SK-N-SH (cell line): ENCODE measurements at regions not wholly inside any gene's neighbourhood (a gene's known extent, or its start where the extent isn't known, plus 50 kb on each side); places are given as distances from the start of the nearest gene placed in this dataset.

Experiments
- CTCF ChIA-PET: fragments of 300-600, 350-600 bp; formaldehyde crosslinking; extraction: SDS; loops from one replicate; lab custom pipeline; 2021; lab: Yijun Ruan, JAX
- POLR2A ChIA-PET: fragments of 350-600 bp; sonication (Branson Sonifier 250); formaldehyde crosslinking; extraction: SDS; loops from one replicate; lab custom pipeline; 2020; ENCODE audit warnings: antibody characterized with exemption, inconsistent platforms; lab: Yijun Ruan, JAX
- DNase-seq: peaks from one replicate; pipeline ENCODE4 v3.0.0; 2012
- H2AFZ ChIP-seq: fragments of 200-600 bp; sonication (generic); 2 replicates; pipeline ENCODE4 v1.8.1; 2016; ENCODE audit warnings: antibody characterized with exemption, mild to moderate bottlenecking, low read depth
- H3F3A ChIP-seq: fragments of 200-600 bp; sonication (generic); replicated peaks from 2 replicates; pipeline ENCODE3; 2016; ENCODE audit warnings: antibody characterized with exemption, mild to moderate bottlenecking; ENCODE audit not compliant: insufficient read depth
- H3K27ac ChIP-seq, 2 experiments: fragments of 200-500 bp in 1 of 2; fragments of 200-600 bp in 1 of 2; sonication (Bioruptor generic) in 1 of 2; sonication (generic), shearing (Covaris generic) in 1 of 2; 2 replicates each; pipeline versions ENCODE4 v1.5.1 to v1.6.1; 2014 to 2016; ENCODE audit warnings: low read depth in 2 of 2, inconsistent platforms in 1 of 2, low read length in 1 of 2, mild to moderate bottlenecking in 1 of 2, mixed read lengths in 1 of 2
- H3K27me3 ChIP-seq: fragments of 200-600 bp; sonication (generic), shearing (Covaris generic); 2 replicates; pipeline ENCODE4 v1.6.1; 2016; ENCODE audit warnings: mixed run types; ENCODE audit not compliant: insufficient read depth
- H3K36me3 ChIP-seq, 2 experiments: fragments of 200-500 bp in 1 of 2; fragments of 200-600 bp in 1 of 2; sonication (Bioruptor generic) in 1 of 2; sonication (generic) in 1 of 2; replicated peaks in 1 of 2; 2 replicates each; pipeline versions ENCODE3 to v1.5.1; 2014 to 2016; ENCODE audit warnings: low read length in 1 of 2, mild to moderate bottlenecking in 1 of 2; ENCODE audit not compliant: insufficient read depth in 2 of 2, control insufficient read depth in 1 of 2
- H3K4me1 ChIP-seq, 2 experiments: fragments of 200-500 bp in 1 of 2; fragments of 200-600 bp in 1 of 2; sonication (Bioruptor generic) in 1 of 2; sonication (generic), shearing (Covaris generic) in 1 of 2; 2 replicates each; pipeline versions ENCODE4 v1.5.1 to v1.6.1; 2014 to 2016; ENCODE audit warnings: low read depth in 1 of 2, low read length in 1 of 2, mixed run types in 1 of 2; ENCODE audit not compliant: insufficient read depth in 2 of 2, control insufficient read depth in 1 of 2
- H3K4me2 ChIP-seq: fragments of 200-600 bp; sonication (generic), shearing (Covaris generic); 2 replicates; pipeline ENCODE4 v1.6.1; 2017; ENCODE audit warnings: mixed run types
- H3K4me3 ChIP-seq, 2 experiments: fragments of 200-500 bp in 1 of 2; fragments of 200-600 bp in 1 of 2; sonication (Bioruptor generic) in 1 of 2; sonication (generic), shearing (Covaris generic) in 1 of 2; 2 replicates each; pipeline versions ENCODE4 v1.5.1 to v1.8.1; 2014 to 2016; ENCODE audit warnings: low read depth in 2 of 2, inconsistent platforms in 1 of 2, low read length in 1 of 2, mild to moderate bottlenecking in 1 of 2, mixed read lengths in 1 of 2, moderate library complexity in 1 of 2
- H3K79me2 ChIP-seq: fragments of 200-600 bp; sonication (generic); 2 replicates; pipeline ENCODE4 v1.8.1; 2017; ENCODE audit warnings: mild to moderate bottlenecking; ENCODE audit not compliant: insufficient read depth
- H3K9ac ChIP-seq: fragments of 200-600 bp; sonication (generic); 2 replicates; pipeline ENCODE4 v1.6.1; 2017; ENCODE audit warnings: mixed run types
- H3K9me2 ChIP-seq: fragments of 200-600 bp; sonication (generic); 2 replicates; pipeline ENCODE4 v1.6.1; 2017; ENCODE audit warnings: mixed run types
- H3K9me3 ChIP-seq: fragments of 200-600 bp; sonication (generic); 2 replicates; pipeline ENCODE4 v1.6.1; 2017; ENCODE audit warnings: mixed run types, mild to moderate bottlenecking, moderate library complexity
- H4K20me1 ChIP-seq: fragments of 200-600 bp; sonication (generic); 2 replicates; pipeline ENCODE4 v1.6.1; 2017; ENCODE audit warnings: mild to moderate bottlenecking, mixed run types; ENCODE audit not compliant: insufficient read depth
- ELF1 ChIP-seq: IDR thresholded peaks from 2 replicates; pipeline ENCODE4 v1.4.0; 2012
- EP300 ChIP-seq, 2 experiments: IDR thresholded peaks; 2 replicates each; pipeline versions ENCODE4 v1.4.0 to v1.6.1; 2012; ENCODE audit warnings: borderline replicate concordance in 1 of 2, low read depth in 1 of 2, low read length in 1 of 2
- FOSL2 ChIP-seq: IDR thresholded peaks from 2 replicates; pipeline ENCODE4 v1.4.0; 2012; ENCODE audit warnings: low read depth, mild to moderate bottlenecking, moderate library complexity, borderline replicate concordance
- JUND ChIP-seq: IDR thresholded peaks from 2 replicates; pipeline ENCODE4 v1.4.0; 2012
- MEF2A ChIP-seq: IDR thresholded peaks from 2 replicates; pipeline ENCODE4 v1.4.0; 2012; ENCODE audit warnings: low read depth, borderline replicate concordance
- MXI1 ChIP-seq: IDR thresholded peaks from 2 replicates; pipeline ENCODE4 v1.6.1; 2012; ENCODE audit warnings: mild to moderate bottlenecking, low read depth, low read length, improper control_type of control experiment
- NFIC ChIP-seq: IDR thresholded peaks from 2 replicates; pipeline ENCODE4 v1.4.0; 2012; ENCODE audit warnings: borderline replicate concordance
- RCOR1 ChIP-seq: fragments of 150-350 bp; IDR thresholded peaks from 2 replicates; pipeline ENCODE4 v1.6.1; 2017; ENCODE audit warnings: antibody characterized with exemption, low read length
- RXRA ChIP-seq: IDR thresholded peaks from 2 replicates; pipeline ENCODE4 v1.4.0; 2012; ENCODE audit warnings: low read depth, mild to moderate bottlenecking, borderline replicate concordance
- SIN3A ChIP-seq: IDR thresholded peaks from 2 replicates; pipeline ENCODE4 v1.6.1; 2012; ENCODE audit warnings: low read depth, mild to moderate bottlenecking, low read length, moderate library complexity, borderline replicate concordance
- WGBS: methylation state at CpG from one replicate; pipeline ENCODE4 v1.1.6; 2017; ENCODE audit warnings: low lambda C conversion rate; 5-methylcytosine and 5-hydroxymethylcytosine counted together
- TF ChIP-seq, protein P1 (sequence below): IDR thresholded peaks from 2 replicates; pipeline ENCODE4 v1.4.0; 2012; ENCODE audit warnings: low read depth, borderline replicate concordance
- TF ChIP-seq, protein P2 (sequence below): IDR thresholded peaks from 2 replicates; pipeline ENCODE4 v1.4.0; 2012; ENCODE audit warnings: low read depth
- TF ChIP-seq, protein P3 (sequence below): fragments of 150-350 bp; IDR thresholded peaks from 2 replicates; pipeline ENCODE4 v1.6.1; 2017; ENCODE audit warnings: antibody characterized with exemption, low read length, low read depth, borderline replicate concordance
- TF ChIP-seq, protein P4 (sequence below): IDR thresholded peaks from 2 replicates; pipeline ENCODE4; 2012

DNA sequence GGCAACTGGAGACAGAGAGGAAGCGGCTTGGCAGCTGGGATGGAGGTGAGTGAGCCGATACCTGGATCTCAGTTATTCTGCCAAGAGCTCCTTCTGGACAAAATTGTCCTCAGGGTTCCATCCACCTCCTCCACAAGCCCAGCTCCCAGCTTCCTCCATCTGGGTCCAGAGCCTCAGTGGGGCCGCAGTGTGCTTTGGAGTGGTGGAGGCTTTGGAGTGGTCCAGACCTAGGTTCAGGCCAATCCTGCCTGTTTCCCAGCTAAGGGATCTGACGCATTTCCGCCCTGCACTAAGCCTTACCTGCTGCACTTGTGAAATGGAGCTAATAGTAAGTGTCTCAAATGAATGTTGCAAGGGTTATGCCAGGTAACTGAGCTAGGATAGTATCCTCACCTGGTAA, 355.7 kb upstream of the SHH start:
- Histone ChIP-seq H3K4me2 (no peak overlapping the region), H3K79me2 (no peaks in the 10 kb centered on the region), H2AFZ (no peak overlapping the region), H4K20me1 (no peaks in the 10 kb centered on the region), H3K36me3 (no peaks in the 10 kb centered on the region), H3K9me3 (no peaks in the 10 kb centered on the region), H3K9ac (no peak overlapping the region), H3K27me3 (peaks cover 51% of the 10 kb centered on the region; the same call in 1 of the 2 replicates), H3F3A (no peaks in the 10 kb centered on the region), H3K4me3 (no peak overlapping the region), H3K9me2 (no peaks in the 10 kb centered on the region), H3K4me1 (no peaks in the 10 kb centered on the region), H3K27ac (no peak overlapping the region)
- TF ChIP-seq, protein P1, sequence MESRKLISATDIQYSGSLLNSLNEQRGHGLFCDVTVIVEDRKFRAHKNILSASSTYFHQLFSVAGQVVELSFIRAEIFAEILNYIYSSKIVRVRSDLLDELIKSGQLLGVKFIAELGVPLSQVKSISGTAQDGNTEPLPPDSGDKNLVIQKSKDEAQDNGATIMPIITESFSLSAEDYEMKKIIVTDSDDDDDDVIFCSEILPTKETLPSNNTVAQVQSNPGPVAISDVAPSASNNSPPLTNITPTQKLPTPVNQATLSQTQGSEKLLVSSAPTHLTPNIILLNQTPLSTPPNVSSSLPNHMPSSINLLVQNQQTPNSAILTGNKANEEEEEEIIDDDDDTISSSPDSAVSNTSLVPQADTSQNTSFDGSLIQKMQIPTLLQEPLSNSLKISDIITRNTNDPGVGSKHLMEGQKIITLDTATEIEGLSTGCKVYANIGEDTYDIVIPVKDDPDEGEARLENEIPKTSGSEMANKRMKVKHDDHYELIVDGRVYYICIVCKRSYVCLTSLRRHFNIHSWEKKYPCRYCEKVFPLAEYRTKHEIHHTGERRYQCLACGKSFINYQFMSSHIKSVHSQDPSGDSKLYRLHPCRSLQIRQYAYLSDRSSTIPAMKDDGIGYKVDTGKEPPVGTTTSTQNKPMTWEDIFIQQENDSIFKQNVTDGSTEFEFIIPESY: no peak
- TF ChIP-seq FOSL2 (no peak), NFIC (no peak), RCOR1 (no peak), ELF1 (no peak), SIN3A (no peak), MEF2A (no peak), MXI1 (no peak)
- TF ChIP-seq, protein P2, sequence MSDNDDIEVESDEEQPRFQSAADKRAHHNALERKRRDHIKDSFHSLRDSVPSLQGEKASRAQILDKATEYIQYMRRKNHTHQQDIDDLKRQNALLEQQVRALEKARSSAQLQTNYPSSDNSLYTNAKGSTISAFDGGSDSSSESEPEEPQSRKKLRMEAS: no peak
- TF ChIP-seq, protein P3, sequence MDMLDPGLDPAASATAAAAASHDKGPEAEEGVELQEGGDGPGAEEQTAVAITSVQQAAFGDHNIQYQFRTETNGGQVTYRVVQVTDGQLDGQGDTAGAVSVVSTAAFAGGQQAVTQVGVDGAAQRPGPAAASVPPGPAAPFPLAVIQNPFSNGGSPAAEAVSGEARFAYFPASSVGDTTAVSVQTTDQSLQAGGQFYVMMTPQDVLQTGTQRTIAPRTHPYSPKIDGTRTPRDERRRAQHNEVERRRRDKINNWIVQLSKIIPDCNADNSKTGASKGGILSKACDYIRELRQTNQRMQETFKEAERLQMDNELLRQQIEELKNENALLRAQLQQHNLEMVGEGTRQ: no peak
- TF ChIP-seq, protein P4, sequence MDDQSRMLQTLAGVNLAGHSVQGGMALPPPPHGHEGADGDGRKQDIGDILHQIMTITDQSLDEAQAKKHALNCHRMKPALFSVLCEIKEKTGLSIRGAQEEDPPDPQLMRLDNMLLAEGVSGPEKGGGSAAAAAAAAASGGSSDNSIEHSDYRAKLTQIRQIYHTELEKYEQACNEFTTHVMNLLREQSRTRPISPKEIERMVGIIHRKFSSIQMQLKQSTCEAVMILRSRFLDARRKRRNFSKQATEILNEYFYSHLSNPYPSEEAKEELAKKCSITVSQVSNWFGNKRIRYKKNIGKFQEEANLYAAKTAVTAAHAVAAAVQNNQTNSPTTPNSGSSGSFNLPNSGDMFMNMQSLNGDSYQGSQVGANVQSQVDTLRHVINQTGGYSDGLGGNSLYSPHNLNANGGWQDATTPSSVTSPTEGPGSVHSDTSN: no peak
- POLR2A ChIA-PET: no interaction called here
- 25% methylated on average over 5 of the region's 5 CpGs for WGBS
- DNase-seq: no peak
- CTCF ChIA-PET: interaction anchor here (0.6 to 1.7 kb wide), 3 partner anchors 11 to 1136 kb away, joined by 3 to 4 read pairs (median 4); no protein-coding TSS in a partner anchor

DNA sequence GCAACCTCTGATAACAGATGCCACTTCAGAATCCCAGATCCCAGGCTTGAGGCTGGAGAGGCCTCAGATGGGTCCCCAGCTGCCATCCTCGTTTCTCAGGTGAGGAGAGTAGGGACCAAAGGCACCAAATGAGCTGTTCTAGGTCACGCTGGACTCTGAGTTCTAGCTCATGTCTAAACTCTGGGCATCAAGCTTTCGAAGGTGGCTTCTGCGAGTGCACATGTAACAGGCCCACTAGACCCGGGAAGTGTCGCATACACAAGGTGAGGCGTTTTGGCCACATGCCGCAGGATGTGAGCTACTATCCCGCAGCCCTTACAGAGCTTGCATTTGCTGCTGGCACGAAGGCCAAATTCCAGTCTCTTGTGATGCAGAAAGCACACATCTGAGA, 355.1 kb upstream of the SHH start:
- H3K79me2 ChIP-seq: no peaks in the 10 kb centered on the region
- DNase-seq: no peak
- H3K4me3 ChIP-seq: no peak overlapping the region
- H3K4me2 ChIP-seq: no peak overlapping the region
- TF ChIP-seq MXI1: no peak
- no peak for TF ChIP-seq EP300 (IDR thresholded peaks at IDR 0.05; ENCODE audit: borderline replicate concordance in 1 of 2, low read depth in 1 of 2, low read length in 1 of 2)
- no peak for TF ChIP-seq RXRA
- TF ChIP-seq, protein P3: no peak
- no peak for TF ChIP-seq JUND
- TF ChIP-seq, all 33 proteins: peak for 0
- peaks cover 51% of the 10 kb centered on the region; the same call in 1 of the 2 replicates for H3K27me3 ChIP-seq
- no peaks in the 10 kb centered on the region for H3K9me3 ChIP-seq
- POLR2A ChIA-PET: no interaction called here
- H3F3A ChIP-seq: no peaks in the 10 kb centered on the region
- H3K27ac ChIP-seq: no peak overlapping the region
- CTCF ChIA-PET: interaction anchor here (1.3 kb wide), 1 partner anchor 13 kb away, joined by 3 read pairs; no protein-coding TSS in a partner anchor
- 30% methylated on average over 10 of the region's 10 CpGs for WGBS
- no peaks in the 10 kb centered on the region for H3K9me2 ChIP-seq
- H3K9ac ChIP-seq: no peak overlapping the region
- no peak overlapping the region for H2AFZ ChIP-seq
- no peaks in the 10 kb centered on the region for H3K4me1 ChIP-seq
- no peaks in the 10 kb centered on the region for H3K36me3 ChIP-seq
- no peaks in the 10 kb centered on the region for H4K20me1 ChIP-seq
